Vagina (tissue), 2 donors: ENCODE measurements at regions not wholly inside any gene's neighbourhood (a gene's known extent, or its start where the extent isn't known, plus 50 kb on each side); places are given as distances from the start of the nearest gene placed in this dataset.

Experiments used
- CTCF ChIP-seq, 3 experiments: fragments of 450-650 bp in 2 of 3; fragments of 200-600 bp in 1 of 3; sonication (generic) in 1 of 3; IDR thresholded peaks; one replicate each; pipeline ENCODE4 v1.5.1; 2017 to 2019; ENCODE audit warnings: antibody characterized with exemption in 3 of 3, mild to moderate bottlenecking in 2 of 3, moderate library complexity in 2 of 3
- POLR2AphosphoS5 ChIP-seq, 2 donors: sonication (generic); formaldehyde crosslinking; IDR thresholded peaks; one replicate each; pipeline ENCODE4 v1.9.0; 2017; ENCODE audit warnings: antibody characterized with exemption in 2 of 2, mild to moderate bottlenecking in 2 of 2, low read depth in 1 of 2; ENCODE audit not compliant: insufficient read depth in 1 of 2

DNA sequence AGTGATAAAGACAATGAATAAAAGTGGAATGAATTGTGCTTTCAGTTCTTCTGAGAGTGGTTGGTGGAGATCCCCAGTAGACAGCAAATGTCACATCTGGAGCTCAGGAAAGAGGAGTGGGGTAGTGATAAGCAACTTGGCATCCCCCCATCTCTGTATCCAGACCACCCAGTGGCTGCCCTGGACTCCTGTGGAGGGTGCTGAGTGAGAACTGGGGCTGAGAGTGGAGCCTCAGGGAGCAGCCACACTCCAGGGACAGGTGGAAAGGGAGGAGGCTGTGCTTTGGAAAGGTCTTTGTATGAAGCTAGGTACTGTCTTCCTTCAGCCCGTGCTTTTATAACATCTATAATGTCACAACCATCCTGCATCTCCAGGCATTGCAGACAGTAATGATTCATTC, 85.6 kb upstream of the RASGRF1 start:
- TF ChIP-seq CTCF (IDR thresholded peaks at IDR 0.05) (no peak), POLR2AphosphoS5 (IDR thresholded peaks at IDR 0.05; ENCODE audit: insufficient read depth in 1 of 2, low read depth in 1 of 2) (no peak)
